AG09319 (cell line): ENCODE measurements at regions not wholly inside any gene's neighbourhood (a gene's known extent, or its start where the extent isn't known, plus 50 kb on each side); places are given as distances from the start of the nearest gene placed in this dataset.

Source experiments
- DNase-seq: peaks from one replicate; pipeline ENCODE4 v3.0.0-alpha.2; 2010; ENCODE audit warnings: low read depth; ENCODE audit errors: extremely low read depth
- TF ChIP-seq, protein P1 (sequence below): IDR thresholded peaks from 2 replicates; pipeline ENCODE4 v1.5.1; 2011; ENCODE audit warnings: low read depth, mild to moderate bottlenecking, inconsistent platforms, low read length, moderate library complexity

DNA sequence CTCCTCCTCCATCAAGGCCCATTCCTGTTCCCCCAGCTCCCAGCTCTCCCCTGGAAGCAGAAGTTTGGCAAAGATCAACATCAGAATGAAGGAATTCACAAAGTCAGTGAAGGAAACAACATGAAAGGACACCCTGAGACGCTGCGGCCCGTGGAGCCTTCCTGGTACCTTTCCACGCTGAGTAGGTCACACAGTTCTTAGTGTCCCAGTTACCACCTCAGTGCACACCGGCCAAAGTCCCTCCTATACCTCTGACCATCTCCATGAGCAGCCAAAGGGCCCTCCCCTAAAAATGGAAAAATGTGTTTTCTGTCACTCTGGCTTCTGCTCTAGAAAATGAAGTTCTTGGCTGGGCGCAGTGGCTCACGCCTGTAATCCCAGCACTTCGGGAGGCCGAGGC, 191.6 kb upstream of the AGAP1 start:
- DNase-seq = no peak
- TF ChIP-seq, protein P1, sequence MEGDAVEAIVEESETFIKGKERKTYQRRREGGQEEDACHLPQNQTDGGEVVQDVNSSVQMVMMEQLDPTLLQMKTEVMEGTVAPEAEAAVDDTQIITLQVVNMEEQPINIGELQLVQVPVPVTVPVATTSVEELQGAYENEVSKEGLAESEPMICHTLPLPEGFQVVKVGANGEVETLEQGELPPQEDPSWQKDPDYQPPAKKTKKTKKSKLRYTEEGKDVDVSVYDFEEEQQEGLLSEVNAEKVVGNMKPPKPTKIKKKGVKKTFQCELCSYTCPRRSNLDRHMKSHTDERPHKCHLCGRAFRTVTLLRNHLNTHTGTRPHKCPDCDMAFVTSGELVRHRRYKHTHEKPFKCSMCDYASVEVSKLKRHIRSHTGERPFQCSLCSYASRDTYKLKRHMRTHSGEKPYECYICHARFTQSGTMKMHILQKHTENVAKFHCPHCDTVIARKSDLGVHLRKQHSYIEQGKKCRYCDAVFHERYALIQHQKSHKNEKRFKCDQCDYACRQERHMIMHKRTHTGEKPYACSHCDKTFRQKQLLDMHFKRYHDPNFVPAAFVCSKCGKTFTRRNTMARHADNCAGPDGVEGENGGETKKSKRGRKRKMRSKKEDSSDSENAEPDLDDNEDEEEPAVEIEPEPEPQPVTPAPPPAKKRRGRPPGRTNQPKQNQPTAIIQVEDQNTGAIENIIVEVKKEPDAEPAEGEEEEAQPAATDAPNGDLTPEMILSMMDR = no peak

DNA sequence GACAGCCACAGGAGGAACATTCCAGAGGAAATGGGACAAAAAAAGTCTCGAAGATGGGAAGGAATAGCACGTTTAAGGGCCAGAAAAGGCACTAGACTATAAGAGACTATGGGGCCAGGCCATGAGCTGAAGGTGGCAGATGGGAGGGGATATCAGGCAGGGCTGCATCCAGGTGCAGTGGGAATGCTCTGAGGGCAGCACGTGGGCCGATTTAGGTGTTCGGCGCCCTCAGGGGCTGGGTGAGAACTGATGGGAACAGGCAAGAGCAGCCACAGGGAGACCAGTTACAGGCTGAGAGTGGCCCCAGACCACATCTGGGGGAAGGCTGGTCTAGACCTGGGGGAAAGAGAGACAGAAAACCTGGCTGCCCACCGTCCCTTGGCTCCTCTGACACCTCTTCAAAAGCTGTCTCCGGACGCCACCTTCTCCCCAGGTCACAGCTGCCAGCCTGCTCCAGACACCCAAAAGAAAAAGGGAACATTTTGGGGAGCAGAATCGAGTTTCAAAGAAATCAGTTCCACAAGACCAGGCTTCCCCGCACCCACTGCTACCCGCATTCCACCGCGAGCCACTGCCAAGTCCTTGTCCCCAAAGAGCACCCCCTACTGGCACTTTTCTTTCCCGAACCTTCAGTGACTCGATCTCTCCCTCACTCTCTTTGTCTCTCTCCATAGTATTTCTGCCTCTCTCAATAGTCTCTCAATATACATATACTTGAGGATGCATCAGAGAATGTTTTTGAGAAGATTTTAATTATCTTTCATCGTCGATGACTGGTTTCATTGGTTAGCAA, 190.1 kb upstream of the AGAP1 start:
- TF ChIP-seq, protein P1 = no peak
- DNase-seq = no peak

- TF ChIP-seq, protein P1 = no peak
- DNase-seq = no peak
Measured at GRCh38 chr2:235305678-235306077, 188.2 kb upstream of the AGAP1 start.

DNA sequence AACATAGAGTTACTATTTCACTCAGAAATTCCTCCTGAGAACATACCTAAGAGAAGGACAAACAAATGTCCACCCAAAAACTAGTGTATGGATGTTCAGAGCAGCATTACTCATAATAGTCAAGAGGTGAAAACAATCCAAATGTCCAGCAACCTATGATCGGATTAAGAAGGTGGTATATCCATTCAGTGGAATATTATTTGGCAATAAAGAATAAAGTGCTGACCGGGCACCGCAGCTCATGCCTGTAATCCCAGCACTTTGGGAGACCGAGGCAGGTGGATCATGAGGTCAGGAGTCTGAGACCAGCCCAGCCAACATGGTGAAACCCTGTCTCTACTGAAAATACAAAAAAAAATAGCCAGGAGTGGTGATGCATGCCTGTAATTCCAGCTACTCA, 182.8 kb upstream of the AGAP1 start:
- TF ChIP-seq, protein P1 = no peak

DNA sequence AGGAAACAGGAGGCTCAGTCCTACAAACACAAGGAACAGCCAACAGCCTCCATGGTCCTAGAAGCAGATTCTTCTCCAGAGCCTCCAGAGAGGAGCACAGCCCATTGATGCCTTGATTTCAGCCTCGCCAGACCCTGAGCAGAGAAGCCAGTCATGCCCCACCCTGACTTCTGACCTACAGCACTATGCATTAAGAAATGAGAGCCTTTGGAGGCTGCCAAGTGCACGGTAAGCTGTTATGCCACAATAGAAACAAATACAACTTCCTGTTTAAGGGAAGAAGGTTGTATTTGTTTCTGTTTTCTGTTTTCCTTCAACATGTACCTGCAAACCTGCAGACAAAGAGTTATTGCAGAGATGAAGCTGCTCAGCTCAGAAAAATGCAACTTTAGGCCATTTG, 181.3 kb upstream of the AGAP1 start:
- DNase-seq = no peak
- TF ChIP-seq, protein P1 = no peak

More for the DNA sequence above, 182.8 kb upstream of the AGAP1 start:
- DNase-seq = no peak

DNA sequence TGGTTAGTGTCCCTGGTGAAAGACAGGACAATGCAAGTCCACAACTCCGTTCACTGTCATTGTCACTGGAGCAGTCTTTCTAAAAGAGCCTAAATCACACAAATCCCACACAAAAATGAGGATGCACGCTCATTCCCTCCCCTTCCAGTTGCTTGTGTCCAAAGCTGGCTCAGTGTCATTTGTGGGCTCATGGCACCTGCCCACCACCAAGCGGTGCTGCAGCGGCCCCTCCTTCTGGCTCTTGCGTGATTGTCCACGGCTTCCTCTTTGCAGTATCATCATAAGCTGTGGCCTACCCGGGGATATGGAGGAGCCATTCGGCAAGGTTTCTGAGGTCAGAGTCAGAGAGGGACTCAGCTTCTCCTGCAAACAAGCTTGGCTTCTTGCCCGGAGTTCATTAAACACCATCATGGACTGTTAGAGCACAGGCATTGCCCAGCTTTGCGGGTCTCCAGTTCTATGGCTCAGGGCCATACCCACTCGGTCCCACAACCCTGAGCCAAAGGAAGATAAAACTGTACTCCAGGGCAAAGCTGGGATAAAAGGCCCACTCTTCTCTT, 179.4 kb upstream of the AGAP1 start:
- TF ChIP-seq, protein P1 = no peak
- DNase-seq = no peak

DNA sequence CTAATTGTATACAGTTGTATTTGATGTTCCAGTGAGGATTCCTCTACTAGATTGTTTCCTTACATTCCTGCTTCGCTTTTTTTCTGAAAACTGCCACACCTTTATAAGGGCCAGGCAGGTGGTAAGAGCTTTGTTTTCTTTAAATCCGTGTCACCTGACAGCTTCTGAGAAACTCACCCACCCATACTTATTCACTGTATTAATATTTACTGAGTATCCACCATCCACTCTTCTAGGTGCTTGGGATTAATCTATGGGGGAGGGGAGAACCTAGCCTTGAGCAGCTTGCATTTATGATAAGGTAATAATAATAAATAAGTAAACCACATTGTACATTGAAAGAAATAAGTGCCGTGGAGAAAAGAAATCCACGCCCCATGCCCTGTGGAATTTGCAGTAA, 174.7 kb upstream of the AGAP1 start:
- DNase-seq = no peak
- TF ChIP-seq, protein P1 = no peak
